ENCODE measurements at regions not wholly inside any gene's neighbourhood (a gene's known extent, or its start where the extent isn't known, plus 50 kb on each side); places are given as distances from the start of the nearest gene placed in this dataset.

GRCh38 chr11:69232821-69233743, 60.9 kb upstream of the MYEOV start:
- H3K9me3 ChIP-seq: no peaks in the 10 kb centered on the region
- intact Hi-C loops (cut with DNase I): no loop called here
- no peaks in the 10 kb centered on the region for H3K36me3 ChIP-seq
- no peak for TF ChIP-seq CTCF (IDR thresholded peaks at IDR 0.05)
- no peak overlapping the region for H3K27ac ChIP-seq
- DNase-seq: peak; percentile 10
- no peaks in the 10 kb centered on the region for H3K27me3 ChIP-seq
- H3K4me1 ChIP-seq: no peaks in the 10 kb centered on the region
- no peak overlapping the region for H3K4me3 ChIP-seq
- H3K9ac ChIP-seq (ENCODE audit: low read depth in 2 of 2, low read length in 2 of 2): no peak overlapping the region

- H3K36me3 ChIP-seq: no peaks in the 10 kb centered on the region
- TF ChIP-seq CTCF (IDR thresholded peaks at IDR 0.05): no peak
- no peaks in the 10 kb centered on the region for H3K9me3 ChIP-seq
- no peaks in the 10 kb centered on the region for H3K27me3 ChIP-seq
- H3K4me1 ChIP-seq: no peaks in the 10 kb centered on the region
- DNase-seq: peak; percentile 9
- no peak overlapping the region for H3K9ac ChIP-seq (ENCODE audit: low read depth in 2 of 2, low read length in 2 of 2)
- no peak overlapping the region for H3K27ac ChIP-seq
- no peak overlapping the region for H3K4me3 ChIP-seq
- intact Hi-C loops (cut with DNase I): no loop called here
Measured at GRCh38 chr11:69233744-69234570, 60.0 kb upstream of the MYEOV start.

- Histone ChIP-seq H3K9ac (ENCODE audit: low read depth in 2 of 2, low read length in 2 of 2) (no peak overlapping the region), H3K27me3 (no peaks in the 10 kb centered on the region), H3K27ac (no peak overlapping the region), H3K9me3 (no peaks in the 10 kb centered on the region), H3K4me3 (no peak overlapping the region), H3K36me3 (no peaks in the 10 kb centered on the region), H3K4me1 (no peaks in the 10 kb centered on the region)
- peak; percentile 13 for DNase-seq
- intact Hi-C loops (cut with DNase I): no loop called here
- no peak for TF ChIP-seq CTCF (IDR thresholded peaks at IDR 0.05)
Measured at GRCh38 chr11:69234740-69235710, 58.9 kb upstream of the MYEOV start.

GRCh38 chr11:69238573-69239351, 55.2 kb upstream of the MYEOV start:
- no peaks in the 10 kb centered on the region for H3K9me3 ChIP-seq
- no peak overlapping the region for H3K4me3 ChIP-seq
- no peaks in the 10 kb centered on the region for H3K36me3 ChIP-seq
- DNase-seq: peak; percentile 9
- no peaks in the 10 kb centered on the region for H3K4me1 ChIP-seq
- no peak overlapping the region for H3K9ac ChIP-seq (ENCODE audit: low read depth in 2 of 2, low read length in 2 of 2)
- intact Hi-C loops (cut with DNase I): no loop called here
- no peak for TF ChIP-seq CTCF (IDR thresholded peaks at IDR 0.05)
- H3K27me3 ChIP-seq: no peaks in the 10 kb centered on the region
- H3K27ac ChIP-seq: no peak overlapping the region

Data from colonic mucosa (tissue), 4 donors.